Gastrocnemius medialis (tissue), 4 donors: ENCODE measurements at regions not wholly inside any gene's neighbourhood (a gene's known extent, or its start where the extent isn't known, plus 50 kb on each side); places are given as distances from the start of the nearest gene placed in this dataset.
"Not testable (repeated sequence)": the region's sequence is repeated elsewhere in the genome, so short reads cannot be mapped to it uniquely, and the experiment has no call there.

Experiments used
- ATAC-seq, 2 donors: fragments of 150-250 bp; one replicate each; pipeline ENCODE4 v1.9.1; 2016
- DNase-seq, 2 donors: peaks; one replicate each; pipeline ENCODE4 v3.0.0-alpha.2; 2019
- H3K27ac ChIP-seq, 4 donors: fragments of 200-600 bp; sonication (generic); 1 replicate in 1 of 4; 2 replicates in 3 of 4; pipeline ENCODE4 v1.5.1; 2016 to 2018; ENCODE audit warnings: mild to moderate bottlenecking in 2 of 4, moderate library complexity in 1 of 4
- H3K27me3 ChIP-seq, 3 donors: fragments of 200-600 bp; sonication (generic) in 2 of 3; 1 replicate in 1 of 3; 2 replicates in 2 of 3; pipeline versions ENCODE4 v1.5.1 to v1.6.0; 2016 to 2019; ENCODE audit warnings: mild to moderate bottlenecking in 1 of 3, moderate library complexity in 1 of 3
- H3K36me3 ChIP-seq, 2 donors: fragments of 200-600 bp; sonication (generic) in 1 of 2; one replicate each; pipeline ENCODE4 v1.5.1; 2017 to 2018
- H3K4me1 ChIP-seq, 2 donors: fragments of 200-600 bp; sonication (generic) in 1 of 2; one replicate each; pipeline ENCODE4 v1.5.1; 2016 to 2017; ENCODE audit warnings: mild to moderate bottlenecking in 2 of 2
- H3K4me3 ChIP-seq, 4 donors: fragments of 200-600 bp; sonication (generic) in 3 of 4; 1 replicate in 1 of 4; 2 replicates in 3 of 4; pipeline ENCODE4 v1.5.1; 2016 to 2019; ENCODE audit warnings: mild to moderate bottlenecking in 2 of 4
- H3K9me3 ChIP-seq, 3 donors: fragments of 200-600 bp; sonication (generic) in 2 of 3; 1 replicate in 1 of 3; 2 replicates in 2 of 3; pipeline ENCODE4 v1.5.1; 2016 to 2019
- POLR2A ChIP-seq, 2 donors: fragments of 450-650 bp; IDR thresholded peaks; one replicate each; pipeline ENCODE4 v1.6.1; 2017; ENCODE audit warnings: antibody characterized with exemption in 2 of 2, mild to moderate bottlenecking in 2 of 2, moderate library complexity in 2 of 2
- in situ Hi-C, 4 donors: fragments of 200-750 bp; cut with MboI; loops; one replicate each; pipeline versions ENCODE4 v1.15.0 to v1.8.0; 2017; ENCODE audit warnings: low sequenced_read_pairs in 4 of 4
- intact Hi-C: fragments of 100-400 bp; cut with DNase I; formaldehyde crosslinking; loops from one replicate; pipeline ENCODE4 v1.15.1; 2023; ENCODE audit warnings: low total_unique reads
- TF ChIP-seq, protein P1 (sequence below), 5 experiments: fragments of 450-650 bp in 3 of 5; fragments of 200-600 bp in 2 of 5; sonication (generic) in 2 of 5; IDR thresholded peaks in 4 of 5; conservative IDR thresholded peaks in 1 of 5; 1 replicate in 4 of 5; 2 replicates in 1 of 5; pipeline ENCODE4 v1.5.1; 2016 to 2019; ENCODE audit warnings: antibody characterized with exemption in 5 of 5, mild to moderate bottlenecking in 3 of 5, moderate library complexity in 3 of 5

DNA sequence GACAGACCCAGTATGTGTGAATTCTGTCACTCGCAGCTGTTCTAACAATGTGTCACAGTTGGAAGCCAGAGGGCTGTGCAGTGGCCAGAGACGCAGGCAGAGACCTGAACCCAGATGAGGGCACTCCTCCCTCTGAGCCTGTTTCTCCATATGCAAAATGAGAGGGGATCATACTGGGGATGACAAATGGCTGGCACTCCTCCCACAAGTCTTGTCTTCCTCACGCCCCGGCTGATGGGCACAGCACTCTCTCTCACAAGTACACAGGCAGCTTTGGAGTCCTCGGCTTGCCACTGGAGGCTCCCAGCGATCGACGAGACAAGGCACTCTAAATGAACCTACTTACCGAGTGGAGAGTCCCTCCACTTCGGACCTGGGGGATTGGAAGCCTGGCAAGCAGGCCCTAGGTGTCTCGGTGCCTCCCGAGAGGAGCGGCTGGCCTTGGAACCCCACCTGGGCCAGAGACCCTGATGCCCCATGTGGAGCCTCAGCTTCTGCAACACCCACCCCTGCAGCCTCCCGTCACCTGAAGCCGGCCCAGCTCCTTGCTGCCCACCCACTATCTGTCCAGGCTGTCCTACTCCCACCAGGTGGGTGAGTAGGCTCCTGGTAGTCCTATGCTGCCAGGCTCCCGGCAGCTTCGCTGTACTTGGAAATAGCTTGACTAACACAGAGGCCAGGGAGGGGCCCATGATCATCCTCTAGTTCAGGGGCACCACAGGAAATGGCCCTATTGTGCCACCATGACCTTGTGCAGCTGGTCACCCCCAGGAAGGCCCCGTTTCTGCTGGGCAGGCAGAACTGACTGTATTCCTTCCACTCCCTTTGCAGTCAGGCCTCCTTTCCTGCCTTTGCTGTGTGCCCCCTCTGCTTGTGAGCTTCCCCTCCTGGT, 65.0 kb upstream of the IQSEC1 start:
- DNase-seq: no peak
- Histone ChIP-seq H3K27ac (no peak overlapping the region), H3K4me1 (no peaks in the 10 kb centered on the region), H3K27me3 (no peaks in the 10 kb centered on the region), H3K4me3 (no peak overlapping the region), H3K9me3 (no peaks in the 10 kb centered on the region), H3K36me3 (no peaks in the 10 kb centered on the region)
- TF ChIP-seq, protein P1, sequence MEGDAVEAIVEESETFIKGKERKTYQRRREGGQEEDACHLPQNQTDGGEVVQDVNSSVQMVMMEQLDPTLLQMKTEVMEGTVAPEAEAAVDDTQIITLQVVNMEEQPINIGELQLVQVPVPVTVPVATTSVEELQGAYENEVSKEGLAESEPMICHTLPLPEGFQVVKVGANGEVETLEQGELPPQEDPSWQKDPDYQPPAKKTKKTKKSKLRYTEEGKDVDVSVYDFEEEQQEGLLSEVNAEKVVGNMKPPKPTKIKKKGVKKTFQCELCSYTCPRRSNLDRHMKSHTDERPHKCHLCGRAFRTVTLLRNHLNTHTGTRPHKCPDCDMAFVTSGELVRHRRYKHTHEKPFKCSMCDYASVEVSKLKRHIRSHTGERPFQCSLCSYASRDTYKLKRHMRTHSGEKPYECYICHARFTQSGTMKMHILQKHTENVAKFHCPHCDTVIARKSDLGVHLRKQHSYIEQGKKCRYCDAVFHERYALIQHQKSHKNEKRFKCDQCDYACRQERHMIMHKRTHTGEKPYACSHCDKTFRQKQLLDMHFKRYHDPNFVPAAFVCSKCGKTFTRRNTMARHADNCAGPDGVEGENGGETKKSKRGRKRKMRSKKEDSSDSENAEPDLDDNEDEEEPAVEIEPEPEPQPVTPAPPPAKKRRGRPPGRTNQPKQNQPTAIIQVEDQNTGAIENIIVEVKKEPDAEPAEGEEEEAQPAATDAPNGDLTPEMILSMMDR (IDR thresholded peaks at IDR 0.05 in 4 of 5, conservative IDR thresholded peaks at IDR 0.05 in 1 of 5): no peak
- TF ChIP-seq POLR2A (IDR thresholded peaks at IDR 0.05): no peak
- intact Hi-C loops: no loop called here
- no peak for ATAC-seq
- in situ Hi-C loops: no loop called here

DNA sequence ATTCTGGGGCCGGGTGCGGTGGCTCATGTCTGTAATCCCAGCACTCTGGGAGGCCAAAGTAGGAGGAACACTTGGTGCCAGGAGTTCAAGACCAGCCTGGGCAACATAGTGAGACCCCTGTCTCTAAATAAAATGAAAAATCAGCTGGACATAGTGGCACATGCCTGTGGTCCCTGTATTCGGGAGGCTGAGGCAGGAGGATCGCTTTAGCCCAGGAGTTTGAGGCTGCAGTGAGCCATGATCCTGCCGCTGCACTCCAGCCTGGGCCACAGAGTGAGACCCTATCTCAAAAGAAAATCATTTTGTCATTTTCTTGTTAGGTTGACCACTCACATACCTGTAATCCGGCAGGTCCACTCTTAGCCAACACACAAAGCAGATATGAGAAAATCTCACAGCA, 63.6 kb upstream of the IQSEC1 start:
- H3K36me3 ChIP-seq, H3K4me3 ChIP-seq, H3K9me3 ChIP-seq, intact Hi-C loops, DNase-seq, in situ Hi-C loops, H3K4me1 ChIP-seq, H3K27ac ChIP-seq, H3K27me3 ChIP-seq, ATAC-seq: not testable (repeated sequence)

DNA sequence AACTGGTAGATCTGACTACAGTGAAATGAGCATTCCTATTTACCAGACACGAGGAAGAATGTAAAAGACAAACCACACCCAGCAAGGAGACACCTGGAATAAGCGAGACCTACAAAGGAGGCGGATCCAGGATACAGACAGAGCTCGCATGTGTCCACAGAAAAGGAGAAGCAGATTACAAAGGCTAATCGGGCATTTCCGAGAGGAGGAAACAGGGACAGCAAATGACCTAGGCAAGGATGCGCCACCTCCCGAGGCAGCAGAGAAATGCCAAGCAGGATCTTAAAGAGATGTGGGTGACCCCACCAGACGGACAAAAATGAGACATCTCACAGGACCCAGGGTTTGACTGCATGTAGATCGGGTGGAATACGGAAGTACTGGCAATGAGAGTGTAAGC, 63.2 kb upstream of the IQSEC1 start:
- no peak for ATAC-seq
- Histone ChIP-seq H3K27me3 (no peaks in the 10 kb centered on the region), H3K36me3 (no peaks in the 10 kb centered on the region), H3K9me3 (no peaks in the 10 kb centered on the region), H3K4me1 (no peaks in the 10 kb centered on the region), H3K27ac (no peak overlapping the region), H3K4me3 (no peak overlapping the region)
- in situ Hi-C loops: no loop called here
- TF ChIP-seq, protein P1 (IDR thresholded peaks at IDR 0.05 in 4 of 5, conservative IDR thresholded peaks at IDR 0.05 in 1 of 5): no peak
- no peak for TF ChIP-seq POLR2A (IDR thresholded peaks at IDR 0.05)
- DNase-seq: no peak
- intact Hi-C loops: no loop called here

DNA sequence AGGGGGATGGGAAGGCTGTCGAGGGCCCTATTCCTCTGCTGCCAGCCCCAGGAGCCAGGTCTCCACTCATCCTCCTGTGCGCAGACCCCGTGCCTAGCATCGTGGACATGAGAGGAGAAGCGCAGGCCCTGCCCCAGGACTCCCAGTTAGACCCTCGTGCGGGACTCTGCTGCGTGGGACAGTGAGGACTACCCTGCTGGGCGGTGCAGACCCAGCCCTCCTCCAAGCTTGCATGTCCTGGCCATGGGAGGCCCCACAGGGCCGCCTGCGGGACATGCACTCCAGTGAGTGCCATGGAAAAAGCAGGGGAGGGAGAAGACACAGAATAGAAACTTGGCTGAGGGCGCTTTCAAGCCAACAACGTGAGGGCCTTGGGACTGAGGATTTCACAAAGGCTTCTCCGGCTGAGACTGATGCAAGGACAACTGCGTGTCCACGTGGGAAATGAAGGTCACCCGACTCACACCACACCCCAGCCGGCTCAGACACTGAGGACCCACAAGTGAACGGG, 62.6 kb upstream of the IQSEC1 start:
- no peaks in the 10 kb centered on the region for H3K9me3 ChIP-seq
- TF ChIP-seq, protein P1 (IDR thresholded peaks at IDR 0.05 in 4 of 5, conservative IDR thresholded peaks at IDR 0.05 in 1 of 5): no peak
- TF ChIP-seq POLR2A (IDR thresholded peaks at IDR 0.05): no peak
- no peaks in the 10 kb centered on the region for H3K4me1 ChIP-seq
- DNase-seq (no peak), ATAC-seq (no peak)
- intact Hi-C loops: no loop called here
- H3K27ac ChIP-seq: no peak overlapping the region
- in situ Hi-C loops: no loop called here
- no peaks in the 10 kb centered on the region for H3K27me3 ChIP-seq
- H3K36me3 ChIP-seq: no peaks in the 10 kb centered on the region
- H3K4me3 ChIP-seq: no peak overlapping the region

DNA sequence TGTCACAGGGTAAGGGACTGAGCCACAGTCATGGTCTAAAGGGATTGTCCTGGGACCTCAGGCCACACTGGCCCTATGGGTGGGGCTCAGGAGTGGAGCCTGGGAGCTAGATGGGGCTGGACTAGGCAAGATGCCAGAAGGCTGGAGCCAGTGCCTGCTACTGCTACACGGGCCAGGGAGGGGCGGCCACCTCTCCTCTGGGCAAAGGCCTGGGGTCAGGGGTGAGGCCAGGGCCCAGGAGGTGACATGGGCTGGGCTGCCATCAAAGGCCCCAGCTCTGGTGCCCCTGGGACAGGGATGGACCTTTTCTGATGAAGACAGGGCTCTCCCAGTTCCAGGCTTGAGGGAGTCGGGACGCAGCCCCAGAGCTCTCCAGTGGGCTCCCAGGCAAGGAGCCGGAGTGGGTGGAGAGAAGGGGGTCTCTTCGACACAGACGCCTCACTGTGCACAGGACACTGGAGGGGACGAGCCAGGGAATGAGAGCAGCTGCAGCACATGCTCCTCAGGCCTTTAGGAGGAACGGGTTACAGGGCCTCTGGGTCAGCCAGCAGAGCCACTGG, 62.1 kb upstream of the IQSEC1 start:
- in situ Hi-C loops (no loop called here), intact Hi-C loops (no loop called here)
- H3K4me3 ChIP-seq: no peak overlapping the region
- no peak overlapping the region for H3K27ac ChIP-seq
- DNase-seq: no peak
- no peaks in the 10 kb centered on the region for H3K9me3 ChIP-seq
- TF ChIP-seq, protein P1 (IDR thresholded peaks at IDR 0.05 in 4 of 5, conservative IDR thresholded peaks at IDR 0.05 in 1 of 5): no peak
- TF ChIP-seq POLR2A (IDR thresholded peaks at IDR 0.05): no peak
- no peak for ATAC-seq
- H3K4me1 ChIP-seq: no peaks in the 10 kb centered on the region
- H3K36me3 ChIP-seq: no peaks in the 10 kb centered on the region
- no peaks in the 10 kb centered on the region for H3K27me3 ChIP-seq
